ENCODE measurements at regions not wholly inside any gene's neighbourhood (a gene's known extent, or its start where the extent isn't known, plus 50 kb on each side); places are given as distances from the start of the nearest gene placed in this dataset.

- TF ChIP-seq CTCF (IDR thresholded peaks at IDR 0.05) (no peak), POLR2A (IDR thresholded peaks at IDR 0.05) (no peak)
Measured at GRCh38 chr16:65410801-65411200, 288.9 kb upstream of the CDH11 start.
